NCI-H2081 (cell line): ENCODE measurements at regions not wholly inside any gene's neighbourhood (a gene's known extent, or its start where the extent isn't known, plus 50 kb on each side); places are given as distances from the start of the nearest gene placed in this dataset.
A peak's percentile ranks its signal among the peaks of the same experiment; 100 is the strongest.

Experiments used
- DNase-seq, 2 experiments: peaks; one replicate each; lab custom pipeline; 2025; lab: John Stamatoyannopoulos, UW

DNA sequence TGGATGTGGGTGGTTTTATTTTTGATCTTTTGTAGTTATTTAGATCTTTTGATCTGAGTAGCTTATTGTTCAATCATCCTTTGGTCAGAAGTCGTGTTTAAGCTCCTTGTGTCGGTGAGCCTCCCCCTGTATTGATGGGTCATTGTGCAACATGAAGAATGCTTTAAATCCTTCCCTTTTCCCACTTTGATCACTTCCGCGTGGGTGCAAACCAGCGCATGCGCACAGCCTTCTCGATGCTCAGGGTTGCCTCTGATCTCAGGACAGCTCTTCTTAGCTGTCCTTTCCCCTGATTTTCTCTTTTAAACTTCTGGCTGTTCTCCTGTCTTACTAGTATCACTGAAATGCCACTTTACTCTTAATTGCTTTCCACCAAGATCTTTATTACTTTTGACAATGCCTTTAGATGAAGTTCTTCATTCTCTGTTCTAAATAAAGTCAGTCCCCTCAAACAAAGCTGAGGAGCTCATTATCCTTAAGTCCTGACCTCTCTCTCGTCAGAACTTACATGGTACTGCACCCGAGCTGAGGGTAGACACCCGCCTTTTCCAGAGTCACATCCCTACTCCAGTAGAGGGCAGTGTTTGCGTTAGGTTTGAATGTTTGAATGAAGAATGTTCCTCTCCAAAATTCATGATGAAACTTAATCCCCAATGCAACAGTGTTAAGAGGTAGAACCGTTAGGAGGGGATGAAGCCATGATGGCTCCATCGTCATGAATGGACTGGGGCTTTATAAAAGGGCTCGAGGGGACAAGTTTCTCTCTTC is 547.9 kb upstream of the TMPRSS15 start:
- DNase-seq: peak in 1 of 2 experiments; percentile 13

DNA sequence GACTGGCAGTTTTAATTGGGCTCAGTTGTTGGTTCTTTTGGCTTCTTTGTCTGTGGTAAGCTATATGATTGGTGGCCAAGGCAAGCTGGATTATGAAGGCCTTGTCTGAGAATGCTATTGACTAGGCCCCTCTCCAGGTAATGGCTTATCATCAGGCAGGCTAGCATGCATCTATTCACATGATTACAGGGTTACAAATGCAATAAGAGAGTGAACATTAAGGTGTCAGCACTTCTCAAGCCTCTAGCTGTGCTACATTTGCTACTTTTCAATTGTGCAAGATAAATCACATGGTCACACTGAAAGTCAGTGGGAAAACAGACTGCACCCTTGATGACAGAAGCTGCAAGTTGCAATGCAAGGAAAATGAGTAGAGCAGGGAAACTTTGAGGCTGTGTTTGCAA is 550.9 kb upstream of the TMPRSS15 start:
- peak; percentile 19 to 74 for DNase-seq

DNA sequence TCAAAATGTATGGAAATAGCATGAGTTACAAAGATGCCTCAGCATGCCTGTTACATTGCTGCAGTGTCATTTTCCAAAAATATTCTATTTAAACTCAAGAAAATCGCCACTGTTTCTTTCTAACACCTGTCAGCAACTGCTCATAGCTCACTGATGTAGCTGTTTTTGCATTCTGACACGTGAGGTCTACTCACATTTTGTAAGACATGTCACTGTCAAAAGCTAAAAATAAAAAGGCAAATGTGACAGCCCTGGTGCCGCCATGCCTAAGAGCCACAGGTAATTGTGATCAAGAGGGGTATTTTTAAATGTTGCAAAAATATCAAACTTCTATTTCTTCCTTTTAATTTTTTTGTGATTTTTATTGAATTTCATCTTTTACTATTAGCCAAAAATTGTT is 556.2 kb upstream of the TMPRSS15 start:
- no peak for DNase-seq

DNA sequence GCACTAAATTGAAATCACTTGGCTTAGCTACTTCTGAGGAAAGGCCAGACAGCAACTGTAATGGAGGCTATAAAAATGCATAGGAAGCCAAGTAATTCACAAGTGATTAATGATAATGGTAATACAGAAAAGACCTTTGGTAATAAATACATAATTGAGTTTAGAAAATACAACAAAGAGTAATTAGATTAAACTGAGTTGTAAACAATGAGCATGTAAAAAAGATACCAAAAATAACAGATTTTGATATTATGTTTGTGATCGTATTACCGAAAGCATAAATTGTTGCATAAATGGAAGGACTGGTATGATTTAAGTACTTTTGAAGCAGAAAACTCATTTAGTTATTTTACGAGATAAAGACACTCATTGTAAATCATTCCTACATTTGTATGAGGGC is 556.7 kb upstream of the TMPRSS15 start:
- no peak for DNase-seq

DNA sequence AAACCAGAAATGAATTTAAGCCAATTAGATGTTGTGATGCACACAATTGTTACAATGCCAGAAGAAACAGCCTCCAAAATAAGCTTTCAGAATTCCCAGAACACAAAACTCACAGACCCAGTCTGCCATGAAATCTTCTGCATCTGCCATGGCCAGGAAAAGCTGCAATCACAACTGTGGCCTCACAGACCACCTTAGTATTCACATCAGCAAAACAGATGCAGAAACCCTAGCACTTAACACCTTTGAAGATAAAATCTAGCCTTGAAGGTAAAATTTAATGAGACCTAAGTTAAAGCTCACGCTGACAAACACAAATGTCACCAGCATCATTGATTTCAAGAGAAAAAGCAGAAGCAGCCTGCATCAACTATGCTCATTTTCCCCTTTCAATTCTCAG is 566.8 kb upstream of the TMPRSS15 start:
- DNase-seq: no peak

DNA sequence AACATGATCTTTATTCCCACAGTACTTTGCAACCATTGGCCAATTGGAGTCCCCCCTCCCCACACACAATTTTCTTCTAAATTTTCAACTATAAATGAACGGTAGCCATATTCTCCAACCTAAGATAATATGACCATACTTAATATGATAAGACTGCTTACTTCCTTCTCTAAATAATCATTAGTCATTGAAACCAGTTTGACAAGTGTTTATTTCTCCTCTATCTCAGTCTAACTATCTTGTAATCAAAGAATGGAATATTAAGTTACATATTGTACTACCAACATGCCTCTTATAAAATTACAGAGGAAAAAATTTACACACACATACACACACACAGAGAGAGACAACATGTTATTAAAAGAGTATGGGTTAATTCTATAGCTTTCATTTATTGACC is 567.4 kb upstream of the TMPRSS15 start:
- DNase-seq: no peak

DNA sequence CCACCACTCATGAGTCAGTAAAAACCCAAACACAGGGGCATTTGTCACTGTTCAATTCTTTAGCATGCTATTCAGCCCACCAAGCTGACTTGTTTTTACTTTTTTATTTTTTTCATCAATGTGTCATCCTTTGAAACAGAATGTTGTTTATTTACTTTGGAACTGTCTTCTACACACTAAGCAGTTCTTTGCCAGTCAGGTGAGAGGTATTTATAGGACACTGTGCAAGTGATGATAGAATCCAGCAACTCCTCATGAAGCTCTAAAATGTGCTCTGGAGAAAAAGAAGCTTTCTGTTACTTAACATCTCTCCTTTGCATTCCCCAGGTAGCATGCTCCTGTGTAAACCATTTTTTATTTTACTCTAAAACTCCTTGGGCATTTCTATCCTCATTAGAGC is 582.0 kb upstream of the TMPRSS15 start:
- no peak for DNase-seq

DNA sequence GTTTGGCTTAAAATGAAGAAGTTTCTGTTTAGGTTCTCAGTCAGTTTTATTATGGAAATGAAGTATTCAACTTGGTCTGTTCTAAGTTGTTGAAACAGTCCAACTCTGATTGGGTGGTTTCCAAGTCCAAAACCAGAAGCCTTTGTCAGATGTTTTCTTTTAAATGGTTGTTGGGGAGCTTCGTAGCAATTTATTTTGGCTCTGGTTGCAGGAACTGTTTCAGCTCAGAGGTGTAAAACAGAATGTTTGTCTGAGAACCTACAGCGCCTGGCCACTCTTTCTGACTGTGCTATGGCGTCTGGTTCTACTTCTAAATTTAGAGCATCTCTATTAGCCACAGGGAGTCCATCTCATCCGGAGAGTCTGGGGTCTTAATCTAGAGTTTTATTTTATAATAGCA is 582.6 kb upstream of the TMPRSS15 start:
- DNase-seq: no peak

DNA sequence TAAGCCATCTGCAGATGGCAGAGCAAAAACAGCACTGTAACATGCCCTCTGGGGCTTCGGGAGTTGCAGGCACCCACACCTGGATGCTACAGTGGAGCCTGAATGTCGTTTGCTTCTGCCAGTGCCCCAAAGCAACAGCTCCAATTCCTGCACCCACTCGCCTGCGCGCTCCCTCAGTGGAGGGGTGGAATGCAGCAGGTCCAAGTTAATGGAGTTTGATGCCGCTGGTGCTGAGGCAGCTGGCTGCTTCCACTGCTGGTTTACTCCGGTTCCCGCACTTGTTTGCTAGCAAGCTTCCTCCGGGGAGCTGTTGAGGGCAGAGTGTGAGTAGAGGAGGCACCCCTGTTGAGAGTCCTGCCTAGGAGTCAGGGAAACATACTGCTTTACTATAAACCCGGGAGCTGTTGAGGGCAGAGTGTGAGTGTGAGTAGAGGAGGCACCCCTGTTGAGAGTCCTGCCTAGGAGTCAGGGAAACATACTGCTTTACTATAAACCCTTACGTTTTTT is 584.0 kb upstream of the TMPRSS15 start:
- no peak for DNase-seq

DNA sequence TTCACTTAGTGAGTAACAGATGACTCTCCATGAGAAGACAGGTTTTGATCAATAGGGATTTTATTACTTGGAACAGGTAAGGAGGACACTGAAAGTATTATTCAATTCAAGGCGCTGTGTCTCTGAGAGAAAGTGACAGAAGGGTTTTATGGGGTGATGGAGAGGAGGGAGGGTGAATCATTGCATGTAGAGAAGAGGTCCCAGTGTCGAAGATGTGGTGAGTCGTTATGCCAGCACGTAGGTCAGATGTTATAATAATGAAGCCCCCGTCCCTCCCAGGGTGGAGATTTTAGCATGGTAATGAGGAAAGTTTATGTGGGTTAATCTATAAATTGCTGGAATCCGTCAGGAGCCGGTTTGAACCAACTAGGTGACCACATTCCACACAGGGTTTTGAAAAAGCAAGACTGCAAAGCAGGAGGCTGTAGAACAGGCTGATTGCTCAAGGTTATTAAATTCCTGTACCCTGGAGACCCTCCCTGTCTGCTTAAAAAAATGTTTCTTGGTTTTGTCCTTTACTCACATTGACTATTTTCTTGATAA is 586.4 kb upstream of the TMPRSS15 start:
- DNase-seq: no peak

DNA sequence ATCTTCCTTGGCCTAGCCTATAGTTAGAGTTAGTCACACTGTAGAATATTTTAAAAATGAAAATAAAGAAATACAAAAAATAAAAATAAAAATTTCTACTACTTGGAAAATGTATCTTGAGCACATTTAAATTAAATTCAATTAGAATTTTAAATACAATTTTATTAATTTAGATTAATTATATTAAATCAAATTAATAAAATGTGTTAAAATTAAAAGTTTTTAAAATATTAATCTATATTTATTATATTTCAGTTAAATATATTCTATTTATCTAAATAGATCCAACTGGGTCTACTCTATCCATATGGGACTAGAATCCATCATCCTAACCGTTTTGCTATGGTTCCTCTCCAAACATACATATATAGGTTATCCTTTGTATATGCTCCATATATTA is 588.3 kb upstream of the TMPRSS15 start:
- no peak for DNase-seq

DNA sequence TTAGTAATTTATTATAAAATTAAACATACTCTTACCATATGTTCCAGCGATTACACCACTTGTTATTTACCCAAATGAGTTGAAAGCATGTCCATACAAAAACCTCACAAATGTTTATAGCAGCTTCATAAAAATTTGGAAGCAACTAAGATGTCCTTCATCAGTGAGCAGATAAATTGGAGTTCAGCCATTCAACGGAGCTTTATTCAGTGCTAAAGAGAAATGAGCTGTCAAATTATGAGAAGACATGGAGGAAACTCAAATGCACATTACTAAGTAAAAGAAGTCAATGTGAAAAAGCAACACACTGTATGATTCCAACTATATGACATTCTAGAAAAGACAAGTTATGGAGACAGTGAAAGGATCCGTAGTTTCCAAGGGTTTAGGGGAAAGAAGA is 606.7 kb upstream of the TMPRSS15 start:
- no peak for DNase-seq

DNA sequence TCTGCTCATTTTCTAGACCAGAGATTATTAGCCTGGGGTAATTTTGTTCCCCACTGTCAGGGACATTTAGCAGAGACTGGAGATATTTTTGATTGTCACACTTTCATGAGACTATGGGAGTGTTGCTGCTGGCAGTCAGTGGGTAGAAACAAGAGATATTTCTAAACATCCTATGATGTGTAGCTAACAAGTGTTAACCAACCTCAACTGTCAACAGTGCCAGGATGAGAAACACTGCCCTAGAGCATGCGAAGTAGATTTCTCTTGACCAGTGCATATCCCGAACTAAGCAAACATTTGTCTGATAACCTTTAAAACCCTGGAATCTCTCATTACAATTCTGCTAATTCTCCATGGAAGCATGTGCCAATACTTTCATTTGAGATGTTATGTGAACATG is 607.4 kb upstream of the TMPRSS15 start:
- no peak for DNase-seq

DNA sequence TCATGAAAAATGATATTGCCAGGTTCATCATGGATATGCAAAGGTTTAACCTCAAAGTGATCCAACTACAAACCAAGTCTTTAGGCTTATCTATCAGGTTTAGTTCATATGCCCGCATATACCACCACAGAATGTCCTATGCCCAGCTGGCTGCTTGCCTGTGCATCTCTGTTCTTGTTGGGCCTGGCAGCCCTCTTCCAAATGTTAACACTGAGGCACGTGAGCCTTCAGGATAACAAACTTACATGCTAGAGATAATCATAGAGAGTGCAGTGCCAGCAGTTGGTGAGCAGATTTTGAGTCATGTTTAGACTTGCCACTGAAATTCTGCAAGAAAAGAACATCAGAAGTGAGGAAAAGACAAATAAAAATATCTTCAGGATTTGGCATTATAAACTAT is 607.9 kb upstream of the TMPRSS15 start:
- no peak for DNase-seq

DNA sequence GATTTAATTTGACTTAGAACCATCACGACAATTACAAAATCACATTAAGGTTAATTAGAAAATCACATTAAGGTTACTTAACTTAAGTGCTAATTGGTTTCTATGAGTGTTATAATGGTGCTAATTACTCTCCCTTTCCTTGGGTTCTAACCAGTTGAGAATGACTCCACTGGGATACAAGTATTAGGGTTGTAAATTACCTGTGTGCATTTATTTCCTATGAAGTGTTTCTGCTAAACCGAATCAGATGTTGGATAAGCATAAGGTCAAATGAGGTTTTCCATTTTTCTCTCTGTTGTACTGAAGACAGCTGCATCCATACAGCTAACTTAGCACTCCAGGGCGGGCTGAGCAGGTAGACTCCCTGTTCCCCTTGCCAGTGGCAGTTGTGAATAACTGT is 610.3 kb upstream of the TMPRSS15 start:
- peak in 1 of 2 experiments; percentile 2 for DNase-seq

DNA sequence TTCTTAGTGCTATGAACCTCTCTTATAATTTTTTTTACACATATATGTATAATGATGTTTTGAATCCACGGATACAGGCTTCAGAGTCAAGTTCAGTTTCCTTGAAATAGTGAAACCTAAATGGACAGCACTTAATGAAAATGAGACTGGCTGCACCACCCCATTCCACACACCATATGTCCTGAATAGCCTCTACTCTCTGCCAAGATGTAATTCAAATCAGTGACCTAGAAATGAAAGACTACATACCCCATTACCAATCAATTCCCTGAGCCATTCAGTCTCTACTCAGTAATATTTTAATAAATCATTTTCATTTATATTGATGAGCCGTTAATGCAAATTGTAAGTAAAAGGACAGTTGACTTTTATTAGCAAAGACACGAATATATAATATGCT is 614.9 kb upstream of the TMPRSS15 start:
- DNase-seq: no peak

DNA sequence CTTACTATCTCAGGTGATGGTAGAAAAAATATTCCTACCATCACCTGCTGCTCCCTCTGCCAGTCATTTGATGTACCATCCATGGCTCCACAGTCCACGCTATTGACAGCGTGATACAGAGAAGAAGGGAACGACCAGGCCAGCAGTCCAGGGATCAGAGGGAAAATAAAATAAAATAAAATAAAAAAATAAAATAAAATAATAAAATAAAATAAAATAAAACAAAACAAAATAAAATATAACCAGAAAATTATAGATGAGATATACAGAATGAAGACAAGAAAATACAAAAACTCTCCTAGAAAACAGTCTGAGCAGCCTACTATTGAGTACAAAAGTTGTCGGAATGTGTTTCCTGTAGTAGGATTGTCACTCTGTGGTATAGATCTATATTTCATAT is 619.4 kb upstream of the TMPRSS15 start:
- DNase-seq: no peak

DNA sequence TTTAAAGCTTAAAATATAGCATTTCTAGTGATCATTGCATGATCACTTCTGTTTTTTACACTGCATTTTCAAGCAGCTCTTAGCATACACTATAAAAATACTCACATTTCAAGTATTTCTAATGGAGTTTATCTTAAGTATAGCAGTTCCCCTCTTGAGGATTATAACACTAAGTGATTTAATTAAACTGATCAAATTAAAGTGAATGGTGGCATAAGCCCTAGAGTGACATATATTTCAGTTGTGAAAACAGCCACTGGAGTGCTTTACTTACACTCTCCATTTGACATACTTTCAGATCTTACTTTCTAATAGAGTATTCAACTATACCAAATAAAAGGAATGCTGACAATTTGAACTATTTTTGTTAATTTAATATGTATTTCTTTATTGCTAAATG is 623.3 kb upstream of the TMPRSS15 start:
- no peak for DNase-seq

DNA sequence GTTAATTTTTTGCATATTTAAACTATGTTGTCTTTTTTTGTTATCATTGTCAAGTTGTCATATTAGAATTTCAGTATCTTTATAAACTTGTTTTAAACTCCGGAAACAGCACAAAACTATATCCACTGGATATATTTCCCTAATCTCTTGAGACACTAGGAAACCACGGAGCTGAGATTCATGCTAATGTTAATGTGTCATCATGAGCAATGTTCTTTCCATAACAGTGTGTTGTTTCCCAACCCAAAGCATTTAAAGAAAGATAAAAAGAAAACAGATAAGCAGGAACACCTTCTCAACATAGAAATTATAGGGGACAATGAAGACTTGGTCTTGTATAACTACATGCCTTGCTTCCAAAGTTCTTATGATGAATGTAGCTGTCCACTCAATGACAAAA is 626.2 kb upstream of the TMPRSS15 start:
- DNase-seq: no peak

DNA sequence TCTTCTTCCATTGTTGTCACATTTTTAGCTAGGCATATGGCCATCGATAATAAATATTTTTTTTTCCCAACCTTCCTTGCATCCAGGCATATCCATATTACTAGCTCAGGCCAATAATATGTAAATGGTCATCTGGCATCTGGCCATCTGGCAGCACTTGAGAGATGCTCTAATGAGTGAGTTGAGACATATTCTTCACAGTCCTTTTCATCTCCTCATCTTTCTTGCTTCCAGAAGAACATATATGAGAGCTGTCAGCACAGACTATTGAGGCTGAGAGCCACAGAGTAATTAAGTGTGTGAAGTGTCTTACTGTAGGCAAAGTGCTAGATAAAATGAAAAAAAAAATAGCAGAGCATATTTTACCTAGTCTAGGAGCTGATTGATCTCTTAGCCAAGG is 628.4 kb upstream of the TMPRSS15 start:
- DNase-seq: no peak

DNA sequence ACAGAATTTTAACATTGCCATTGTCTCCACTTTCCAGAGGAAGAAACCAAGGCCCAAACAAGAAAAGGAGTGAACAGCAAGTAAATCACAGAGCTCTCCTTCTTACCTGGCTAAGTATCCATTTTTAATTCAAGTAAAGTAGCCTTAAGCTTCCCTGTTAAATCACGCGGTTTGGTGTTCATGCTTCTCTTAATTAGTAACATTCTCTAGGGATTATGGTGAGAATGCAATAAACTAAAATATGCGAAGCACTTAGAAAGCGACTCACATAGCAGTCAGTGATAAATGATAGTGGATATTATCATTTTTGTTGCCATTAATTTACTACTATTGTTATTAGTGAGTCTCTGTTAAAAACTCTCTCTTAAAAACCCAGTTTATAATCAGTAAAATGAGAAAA is 630.5 kb upstream of the TMPRSS15 start:
- DNase-seq: no peak

DNA sequence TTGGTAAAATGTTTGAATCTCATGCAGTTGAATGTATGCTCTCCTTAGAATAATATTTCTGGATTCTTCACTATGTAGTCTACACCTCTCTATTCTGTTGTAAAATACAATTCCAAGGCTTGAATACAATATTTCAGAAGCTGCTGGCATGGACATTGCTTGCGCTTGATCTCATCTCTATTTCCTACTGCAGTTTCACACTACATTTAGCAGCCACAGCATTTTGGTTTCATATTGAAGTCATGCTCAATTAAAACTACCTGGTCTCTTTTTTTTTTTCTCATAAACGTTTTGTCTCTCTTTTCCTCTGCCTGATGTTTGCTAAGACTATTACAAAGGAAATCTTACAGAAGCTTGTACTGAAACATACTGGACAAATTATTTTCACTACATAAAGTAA is 631.0 kb upstream of the TMPRSS15 start:
- no peak for DNase-seq

DNA sequence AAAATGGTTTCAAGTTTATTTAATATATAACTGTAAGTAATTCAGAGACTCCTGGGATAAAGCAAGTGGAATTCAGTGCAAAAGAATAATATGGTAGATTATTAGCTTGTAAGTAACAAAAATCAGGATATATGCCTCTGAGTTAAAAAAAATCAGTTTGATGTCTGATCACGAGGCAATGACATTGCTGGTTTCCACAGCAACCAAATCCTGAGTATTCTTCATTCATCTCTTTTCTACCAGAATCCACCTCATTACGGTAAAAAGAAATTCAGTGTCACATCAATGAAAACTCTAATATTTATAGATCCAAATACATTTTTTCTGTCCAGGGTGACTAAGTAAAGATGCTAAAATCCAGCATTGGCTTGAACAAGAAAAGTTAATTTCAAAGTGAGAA is 642.3 kb upstream of the TMPRSS15 start:
- no peak for DNase-seq

DNA sequence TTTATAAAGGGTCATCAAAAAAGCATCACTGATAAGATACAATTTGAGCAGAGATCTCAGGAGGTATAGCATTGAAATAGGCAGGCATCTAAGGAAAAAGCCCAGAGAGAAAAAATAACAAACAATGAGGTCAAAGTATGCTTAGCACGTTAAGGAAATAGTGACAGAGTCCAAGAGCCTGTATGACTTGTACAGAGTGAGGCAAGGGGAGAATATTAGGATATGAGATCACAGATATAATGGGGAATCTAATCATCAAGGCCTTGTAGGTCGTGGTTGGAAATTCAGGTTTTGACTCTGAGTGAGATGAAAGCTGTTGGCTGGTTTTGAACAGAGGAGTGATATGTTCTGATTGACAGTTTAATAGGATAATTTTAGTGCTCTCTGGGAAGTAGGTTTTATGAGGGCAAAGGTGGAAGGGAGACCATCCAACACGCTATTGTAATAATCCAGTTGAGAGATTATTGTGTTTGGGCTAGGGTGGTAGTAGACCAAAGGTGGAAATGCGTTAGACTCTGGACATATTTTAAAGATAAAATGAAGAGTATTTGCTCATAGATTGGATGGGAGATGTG is 644.6 kb upstream of the TMPRSS15 start:
- DNase-seq: no peak
